Left renal pelvis (tissue), 4 donors: ENCODE measurements at regions not wholly inside any gene's neighbourhood (a gene's known extent, or its start where the extent isn't known, plus 50 kb on each side); places are given as distances from the start of the nearest gene placed in this dataset.

Source experiments
- DNase-seq, 4 donors: peaks; one replicate each; pipeline ENCODE4 v3.0.0-alpha.2; 2013; ENCODE audit warnings: low read depth in 4 of 4, low spot score in 3 of 4

- no peak for DNase-seq
These were observed 148.5 kb downstream of the INHBB start for GRCh38 chr2:120494446-120494845.

GRCh38 chr2:120495586-120495985 is 149.7 kb downstream of the INHBB start:
- DNase-seq, result no peak

- DNase-seq, result no peak
These were observed 150.3 kb downstream of the INHBB start for GRCh38 chr2:120496235-120496634.

- DNase-seq, result no peak
These were observed 150.8 kb downstream of the INHBB start for GRCh38 chr2:120496759-120497158.

- no peak for DNase-seq
These were observed 151.5 kb downstream of the INHBB start for GRCh38 chr2:120497261-120497977.

DNA sequence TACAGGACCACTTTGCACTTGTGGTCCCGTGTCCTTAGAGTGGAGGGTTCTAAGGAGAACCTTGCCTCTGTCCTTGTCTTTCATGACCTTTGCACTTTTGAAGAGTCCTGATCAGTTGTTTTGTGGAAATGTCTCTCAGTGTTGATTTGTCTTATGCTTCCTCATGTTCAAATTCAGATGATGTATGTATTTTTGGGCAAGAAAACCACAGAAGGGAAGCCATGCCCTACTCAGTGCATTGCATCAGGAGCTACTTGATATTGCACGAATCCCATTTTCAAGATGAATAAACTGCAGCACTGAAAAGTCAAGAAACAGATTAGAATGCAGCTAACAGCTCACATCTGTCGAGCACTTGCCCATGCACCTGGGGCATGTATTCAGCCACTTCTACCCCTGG is 152.2 kb downstream of the INHBB start:
- DNase-seq, result no peak

GRCh38 chr2:120498576-120499394 is 152.8 kb downstream of the INHBB start:
- DNase-seq, result no peak

- DNase-seq, result no peak
These were observed 154.0 kb downstream of the INHBB start for GRCh38 chr2:120499784-120500495.

DNA sequence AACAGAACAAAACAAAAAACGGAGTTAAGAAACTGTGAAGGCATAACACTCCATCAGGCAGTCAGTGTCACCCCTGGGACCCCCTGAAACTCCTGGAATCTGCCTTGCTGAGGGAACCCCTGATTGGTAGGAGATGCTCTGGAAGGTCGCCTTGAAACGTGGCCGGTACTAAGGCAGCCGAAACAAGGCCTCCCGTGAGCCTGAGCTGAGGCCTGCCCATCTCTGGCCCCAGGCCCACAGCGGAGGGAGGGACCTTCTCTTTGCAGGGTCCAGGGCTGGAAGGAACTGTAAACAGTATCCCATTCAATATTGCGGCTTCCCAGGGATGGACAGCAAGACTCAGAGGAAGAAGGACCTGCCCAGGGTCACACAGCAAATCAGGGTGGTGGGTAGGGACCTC is 155.7 kb downstream of the INHBB start:
- no peak for DNase-seq

GRCh38 chr2:120502357-120502756 is 156.4 kb downstream of the INHBB start:
- no peak for DNase-seq

GRCh38 chr2:120502761-120503160 is 156.8 kb downstream of the INHBB start:
- no peak for DNase-seq

- DNase-seq, result no peak
These were observed 157.4 kb downstream of the INHBB start for GRCh38 chr2:120503206-120503792.

DNA sequence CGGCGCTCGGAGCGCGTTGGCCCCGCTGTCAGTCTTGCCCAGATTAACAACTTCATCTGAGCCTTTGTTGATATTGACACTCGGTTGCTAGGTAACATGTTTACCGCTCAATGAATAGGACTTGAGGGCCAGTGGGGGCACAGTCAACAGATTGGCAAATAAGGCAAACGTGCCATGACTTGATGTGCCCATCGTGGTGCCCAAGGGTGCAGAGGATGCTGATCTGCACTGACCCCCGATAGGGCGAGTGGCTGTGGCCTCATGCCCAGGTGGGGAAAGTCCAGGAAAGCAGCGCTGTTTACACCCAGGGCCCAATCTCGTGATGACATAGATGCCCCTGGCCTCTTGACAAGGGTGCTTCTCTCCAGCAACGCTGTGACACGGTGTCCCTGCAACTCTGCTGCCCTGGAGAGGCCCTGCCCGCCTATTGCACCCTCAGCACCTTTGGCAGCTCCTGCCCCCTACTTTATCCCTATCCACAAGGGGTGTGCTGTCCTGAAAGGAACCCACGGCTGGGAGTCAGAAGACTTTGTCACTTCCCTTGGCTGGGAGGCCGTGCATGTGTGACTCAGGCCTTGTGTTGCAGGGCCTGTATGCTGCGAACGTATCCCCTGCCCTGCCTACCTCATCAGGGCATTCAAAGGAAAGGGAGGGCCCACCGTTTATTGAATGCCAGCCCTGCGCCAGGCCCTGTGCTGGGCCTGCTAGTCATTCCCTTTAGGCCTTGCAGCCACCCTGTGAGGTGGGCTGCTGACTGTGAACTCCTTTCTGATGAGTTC is 158.0 kb downstream of the INHBB start:
- DNase-seq, result no peak

GRCh38 chr2:120504936-120505705 is 159.2 kb downstream of the INHBB start:
- DNase-seq, result no peak

- DNase-seq, result no peak
These were observed 162.7 kb downstream of the INHBB start for GRCh38 chr2:120508567-120509041.

DNA sequence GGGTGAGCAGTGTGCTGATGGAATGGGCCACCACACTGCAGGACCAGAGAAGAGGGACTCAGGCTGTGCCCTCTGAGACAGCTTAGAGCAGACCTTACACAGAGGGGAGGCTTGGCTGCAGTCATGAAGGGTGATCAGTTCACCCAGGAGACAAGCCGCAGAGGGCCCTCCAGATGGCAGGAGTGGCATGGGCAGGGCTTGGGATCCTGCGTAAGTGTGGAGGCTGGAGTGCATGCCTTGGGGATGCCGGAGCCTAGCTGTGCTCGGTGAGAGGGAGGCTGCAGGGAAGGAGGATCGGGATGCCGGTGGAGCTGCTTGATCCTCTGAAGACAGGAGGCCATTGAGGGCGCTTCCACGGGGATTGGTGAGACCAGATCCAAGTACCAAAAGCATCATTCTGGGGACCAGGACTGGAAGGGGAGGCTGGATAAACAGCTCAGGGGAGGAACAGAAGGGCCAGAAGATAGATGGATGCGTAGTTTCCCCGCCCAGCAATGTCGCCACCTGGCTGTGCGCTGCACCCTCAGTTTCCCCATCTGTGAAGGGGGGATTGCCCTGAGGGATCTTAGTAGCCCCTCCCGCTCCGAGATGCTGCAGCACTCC is 163.4 kb downstream of the INHBB start:
- no peak for DNase-seq

- DNase-seq, result no peak
These were observed 164.2 kb downstream of the INHBB start for GRCh38 chr2:120509991-120510735.

DNA sequence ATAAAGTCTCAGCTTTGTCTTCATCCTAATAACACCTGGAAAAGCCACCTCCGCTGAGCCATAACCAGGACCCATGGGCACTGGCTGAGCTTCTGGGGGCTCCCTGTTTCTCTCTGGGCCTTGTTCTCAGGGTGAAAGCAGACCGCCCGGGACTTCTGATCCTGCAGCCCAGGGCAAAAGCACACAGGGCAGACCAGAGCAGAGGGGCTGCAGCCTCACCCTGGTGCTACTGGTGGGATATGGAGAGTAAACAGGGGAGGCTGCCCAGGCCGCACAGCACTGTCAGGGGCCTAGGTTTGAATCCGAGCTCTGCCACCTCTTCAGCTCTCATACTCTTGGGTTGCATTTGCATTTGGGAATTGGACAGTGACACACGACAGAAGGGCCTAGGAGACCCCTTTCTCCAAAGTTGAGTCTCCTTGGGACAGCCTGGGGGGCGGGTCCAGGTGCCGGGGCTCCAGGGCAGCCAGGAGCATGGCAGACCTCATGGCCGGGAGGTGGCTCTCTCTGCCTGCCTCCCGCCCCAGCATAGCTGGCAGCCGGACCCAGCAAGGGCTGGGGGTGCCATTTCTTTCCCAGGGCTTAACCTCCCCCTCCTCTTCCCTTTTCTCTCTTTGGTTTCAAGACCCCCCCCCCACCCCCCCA is 164.9 kb downstream of the INHBB start:
- DNase-seq, result no peak
